Calu3 (cell line): ENCODE measurements at regions not wholly inside any gene's neighbourhood (a gene's known extent, or its start where the extent isn't known, plus 50 kb on each side); places are given as distances from the start of the nearest gene placed in this dataset.

Experiments
- BruUV-seq: library from RNA; stranded (reverse); fragments of 400-500 nt; replicated peaks from 2 replicates; lab custom pipeline; 2021; lab: Mats Ljungman, UMichigan
- CTCF ChIA-PET: fragments of 300-600 bp; sonication (Branson Sonifier 250); formaldehyde crosslinking; loops from one replicate; lab custom pipeline; 2022; ENCODE audit warnings: antibody characterized with exemption; lab: Charles Lee
- DNase-seq: peaks from one replicate; pipeline ENCODE4 v3.0.0; 2022
- H3K27ac Mint-ChIP-seq: one replicate; pipeline ENCODE4 v1.8.0; 2022; ENCODE audit warnings: mixed read lengths; ENCODE audit not compliant: unreplicated experiment
- H3K27me3 Mint-ChIP-seq: one replicate; pipeline ENCODE4 v1.8.0; 2022; ENCODE audit warnings: mixed read lengths; ENCODE audit not compliant: unreplicated experiment
- H3K36me3 Mint-ChIP-seq: one replicate; pipeline ENCODE4 v1.8.0; 2022; ENCODE audit warnings: mild to moderate bottlenecking, moderate library complexity, mixed read lengths; ENCODE audit not compliant: insufficient read depth, unreplicated experiment
- H3K4me1 Mint-ChIP-seq: one replicate; pipeline ENCODE4 v1.8.0; 2022; ENCODE audit warnings: mild to moderate bottlenecking, low read depth, mixed read lengths; ENCODE audit not compliant: unreplicated experiment
- H3K4me3 Mint-ChIP-seq: one replicate; pipeline ENCODE4 v1.8.0; 2022; ENCODE audit warnings: mild to moderate bottlenecking, low read depth, moderate library complexity, mixed read lengths; ENCODE audit not compliant: unreplicated experiment
- H3K9me3 Mint-ChIP-seq: one replicate; pipeline ENCODE4 v1.8.0; 2022; ENCODE audit warnings: low read depth, mixed read lengths; ENCODE audit not compliant: unreplicated experiment
- CTCF ChIP-seq: fragments of 200-600 bp; IDR thresholded peaks from one replicate; pipeline ENCODE4 v1.8.0; 2022; ENCODE audit warnings: antibody characterized with exemption; ENCODE audit not compliant: unreplicated experiment
- intact Hi-C: fragments of 100-400 bp; cut with micrococcal nuclease; formaldehyde crosslinking; loops from one replicate; pipeline ENCODE4 v1.10.0; 2022; ENCODE audit not compliant: unreplicated experiment

- BruUV-seq = no TSS peak
- CTCF ChIA-PET = no interaction called here
- DNase-seq = no peak
- Mint-ChIP-seq H3K36me3 (no peaks in the 10 kb centered on the region), H3K4me3 (no peak overlapping the region), H3K27me3 (no peaks in the 10 kb centered on the region), H3K27ac (no peak overlapping the region), H3K4me1 (no peaks in the 10 kb centered on the region), H3K9me3 (no peaks in the 10 kb centered on the region)
- intact Hi-C loops = no loop called here
- no peak for TF ChIP-seq CTCF
Measured at GRCh38 chr7:86282014-86282682, 361.6 kb upstream of the GRM3 start.

GRCh38 chr7:86280150-86280549 is 363.6 kb upstream of the GRM3 start:
- no peaks in the 10 kb centered on the region for H3K27me3 Mint-ChIP-seq
- DNase-seq = no peak
- no peak for TF ChIP-seq CTCF
- H3K4me1 Mint-ChIP-seq = no peaks in the 10 kb centered on the region
- no peaks in the 10 kb centered on the region for H3K36me3 Mint-ChIP-seq
- CTCF ChIA-PET = no interaction called here
- intact Hi-C loops = no loop called here
- H3K4me3 Mint-ChIP-seq = no peak overlapping the region
- BruUV-seq = no TSS peak
- H3K27ac Mint-ChIP-seq = no peak overlapping the region
- H3K9me3 Mint-ChIP-seq = no peaks in the 10 kb centered on the region

GRCh38 chr7:86262781-86263180 is 380.9 kb upstream of the GRM3 start:
- intact Hi-C loops = no loop called here
- DNase-seq = no peak
- H3K27ac Mint-ChIP-seq = no peak overlapping the region
- H3K27me3 Mint-ChIP-seq = no peaks in the 10 kb centered on the region
- no peaks in the 10 kb centered on the region for H3K9me3 Mint-ChIP-seq
- H3K4me3 Mint-ChIP-seq = no peak overlapping the region
- CTCF ChIA-PET = no interaction called here
- TF ChIP-seq CTCF = no peak
- no peaks in the 10 kb centered on the region for H3K36me3 Mint-ChIP-seq
- H3K4me1 Mint-ChIP-seq = no peaks in the 10 kb centered on the region
- no TSS peak for BruUV-seq

- no peaks in the 10 kb centered on the region for H3K36me3 Mint-ChIP-seq
- H3K27ac Mint-ChIP-seq = no peak overlapping the region
- no peak for DNase-seq
- no peak for TF ChIP-seq CTCF
- H3K4me1 Mint-ChIP-seq = no peaks in the 10 kb centered on the region
- intact Hi-C loops = no loop called here
- CTCF ChIA-PET = no interaction called here
- no TSS peak for BruUV-seq
- no peak overlapping the region for H3K4me3 Mint-ChIP-seq
- H3K27me3 Mint-ChIP-seq = no peaks in the 10 kb centered on the region
- no peaks in the 10 kb centered on the region for H3K9me3 Mint-ChIP-seq
Measured at GRCh38 chr7:86257894-86258293, 385.8 kb upstream of the GRM3 start.
